Retina (tissue), 1 donor: ENCODE measurements at regions not wholly inside any gene's neighbourhood (a gene's known extent, or its start where the extent isn't known, plus 50 kb on each side); places are given as distances from the start of the nearest gene placed in this dataset.
"Not testable (repeated sequence)": the region's sequence is repeated elsewhere in the genome, so short reads cannot be mapped to it uniquely, and the experiment has no call there.

ENCODE experiments used
- DNase-seq: peaks from one replicate; pipeline ENCODE4 v3.0.0-alpha.2; 2016

- DNase-seq, result no peak
These were observed 120.8 kb upstream of the CDYL start for GRCh38 chr6:4655196-4656025.

DNA sequence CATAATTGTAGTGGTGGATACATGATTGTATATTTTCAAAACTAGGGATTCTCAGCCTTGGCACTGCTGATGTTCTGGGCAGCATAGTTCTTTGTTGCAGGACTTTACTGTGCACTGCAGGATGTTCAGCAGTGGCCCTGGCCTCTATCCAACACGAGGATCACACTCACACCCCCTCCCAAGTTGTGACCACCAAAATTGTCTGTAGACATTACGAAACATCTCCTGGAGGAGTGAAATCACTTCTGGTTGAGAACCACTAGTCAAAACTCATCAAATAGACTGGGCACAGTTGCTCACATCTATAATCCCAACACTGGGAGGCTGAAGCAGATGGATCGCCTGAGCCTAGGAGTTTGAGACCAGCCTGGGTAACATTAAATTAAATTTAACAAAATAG, 123.1 kb upstream of the CDYL start:
- DNase-seq, result no peak

DNA sequence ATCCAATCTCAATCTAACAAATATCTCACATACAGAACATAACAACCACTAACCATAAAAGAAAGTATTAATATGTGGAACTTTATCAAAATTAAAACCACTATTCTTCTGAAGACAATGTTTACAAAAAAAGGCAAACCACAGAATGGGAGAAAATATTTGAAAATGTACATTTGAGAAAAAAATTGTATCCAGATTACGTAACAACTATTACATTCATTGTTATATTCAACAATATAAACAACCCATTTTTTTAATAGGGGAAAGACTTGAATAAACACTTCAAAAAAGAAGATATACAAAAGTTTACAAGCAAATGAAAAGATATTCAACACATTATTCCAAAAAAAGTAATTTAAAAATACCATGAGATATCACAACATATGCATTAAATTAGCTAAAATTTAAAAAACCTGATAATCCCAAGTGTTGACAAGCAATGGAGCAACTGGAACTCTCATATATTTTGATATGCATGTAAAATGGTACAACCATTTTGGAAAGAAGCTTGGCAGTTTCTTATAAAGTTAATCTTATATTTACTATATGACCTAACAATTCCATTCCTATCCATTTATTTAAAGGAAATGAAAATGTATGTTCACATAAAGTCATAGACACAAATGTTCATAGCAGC, 124.3 kb upstream of the CDYL start:
- no peak for DNase-seq

- DNase-seq, result no peak
These were observed 126.5 kb upstream of the CDYL start for GRCh38 chr6:4649728-4650127.

- DNase-seq, result peak; percentile 95
These were observed 128.5 kb upstream of the CDYL start for GRCh38 chr6:4647414-4648365.

DNA sequence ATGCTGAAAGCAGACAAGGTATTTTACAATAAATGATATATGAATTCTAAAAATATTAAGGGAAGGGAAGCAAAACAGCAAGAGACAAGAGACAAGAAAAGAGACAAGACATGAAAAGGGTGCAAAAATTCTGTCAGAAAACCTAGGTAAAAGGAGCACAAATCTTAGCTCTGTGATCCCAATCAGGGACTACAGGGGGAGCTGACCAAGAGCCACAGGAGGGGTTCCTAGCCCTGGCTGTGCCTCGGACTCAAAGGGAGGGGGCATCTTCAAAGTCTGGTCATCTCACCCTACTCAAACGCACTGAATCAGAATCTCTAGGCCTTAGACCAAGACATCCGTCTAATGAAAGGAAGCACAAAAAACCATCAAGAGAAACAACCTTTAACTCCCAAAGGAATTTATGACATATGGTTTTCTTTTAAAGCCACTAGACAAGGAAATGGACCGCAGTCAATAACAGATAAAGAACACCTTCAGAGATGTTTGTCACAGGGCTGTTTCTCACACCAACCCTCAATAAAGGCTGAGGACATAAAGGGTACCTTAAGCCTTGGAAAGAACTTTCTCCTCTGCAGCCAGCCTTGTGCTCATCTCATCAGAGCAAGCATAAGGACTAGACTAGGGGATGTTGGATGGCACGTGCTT, 130.4 kb upstream of the CDYL start:
- no peak for DNase-seq

DNA sequence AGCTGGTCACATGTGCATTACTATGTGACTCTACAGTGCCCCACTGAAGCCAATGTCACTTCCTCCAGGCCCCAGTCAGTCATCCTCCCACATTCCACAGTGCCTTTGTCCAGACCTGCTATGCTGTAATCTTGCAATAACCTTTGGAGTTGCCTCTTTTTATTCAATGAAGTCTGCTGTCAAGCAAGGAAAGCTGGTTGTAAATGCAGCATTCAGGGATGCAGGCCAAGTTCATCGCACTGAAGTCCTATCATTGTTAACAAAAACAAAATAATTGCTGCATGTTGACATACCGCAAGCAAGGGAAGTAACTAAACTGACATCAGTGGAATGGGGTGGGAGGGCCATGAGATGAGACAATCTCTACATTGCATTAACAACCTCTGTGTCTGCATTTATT, 131.2 kb upstream of the CDYL start:
- DNase-seq, result no peak

- DNase-seq, result no peak
These were observed 134.7 kb upstream of the CDYL start for GRCh38 chr6:4641461-4641860.

DNA sequence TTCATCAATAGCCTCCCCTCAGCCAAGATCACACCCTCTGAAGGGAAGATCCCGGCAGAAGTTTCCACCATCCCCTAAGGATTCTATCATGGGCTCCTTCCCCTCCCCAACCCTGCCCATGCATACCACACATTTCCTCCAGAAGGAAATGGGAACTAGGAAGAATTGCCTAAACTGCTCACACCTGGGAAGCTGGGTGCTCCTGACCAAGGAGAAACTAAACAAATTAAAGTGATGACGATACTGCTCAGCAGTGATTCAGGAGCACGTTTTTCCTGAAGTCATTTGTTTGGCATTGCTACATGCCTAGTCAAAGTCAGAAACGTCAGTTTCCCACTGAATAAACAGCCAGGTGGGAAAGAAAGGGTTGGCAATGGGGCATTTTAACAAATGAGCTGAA, 136.1 kb upstream of the CDYL start:
- DNase-seq, result no peak

GRCh38 chr6:4638641-4639040, 137.6 kb upstream of the CDYL start:
- no peak for DNase-seq

- DNase-seq, result no peak
These were observed 138.3 kb upstream of the CDYL start for GRCh38 chr6:4637691-4638433.

DNA sequence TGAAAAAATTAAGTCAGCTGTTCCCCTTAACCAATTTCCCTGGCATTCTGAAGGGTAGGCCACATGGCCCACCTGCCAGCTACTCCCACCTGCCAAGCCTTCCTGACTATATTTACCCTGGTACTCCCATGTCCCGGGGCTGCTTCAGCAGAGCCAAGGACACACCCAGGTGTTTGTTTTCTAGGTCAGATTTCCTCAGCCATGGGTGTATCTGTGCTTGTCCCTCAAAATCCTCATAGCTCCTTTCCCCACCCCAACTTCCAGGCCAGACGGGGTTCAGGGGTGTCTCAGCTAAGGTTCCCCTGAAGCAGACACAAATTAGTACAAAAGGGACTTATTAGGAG, 139.4 kb upstream of the CDYL start:
- DNase-seq, result no peak

DNA sequence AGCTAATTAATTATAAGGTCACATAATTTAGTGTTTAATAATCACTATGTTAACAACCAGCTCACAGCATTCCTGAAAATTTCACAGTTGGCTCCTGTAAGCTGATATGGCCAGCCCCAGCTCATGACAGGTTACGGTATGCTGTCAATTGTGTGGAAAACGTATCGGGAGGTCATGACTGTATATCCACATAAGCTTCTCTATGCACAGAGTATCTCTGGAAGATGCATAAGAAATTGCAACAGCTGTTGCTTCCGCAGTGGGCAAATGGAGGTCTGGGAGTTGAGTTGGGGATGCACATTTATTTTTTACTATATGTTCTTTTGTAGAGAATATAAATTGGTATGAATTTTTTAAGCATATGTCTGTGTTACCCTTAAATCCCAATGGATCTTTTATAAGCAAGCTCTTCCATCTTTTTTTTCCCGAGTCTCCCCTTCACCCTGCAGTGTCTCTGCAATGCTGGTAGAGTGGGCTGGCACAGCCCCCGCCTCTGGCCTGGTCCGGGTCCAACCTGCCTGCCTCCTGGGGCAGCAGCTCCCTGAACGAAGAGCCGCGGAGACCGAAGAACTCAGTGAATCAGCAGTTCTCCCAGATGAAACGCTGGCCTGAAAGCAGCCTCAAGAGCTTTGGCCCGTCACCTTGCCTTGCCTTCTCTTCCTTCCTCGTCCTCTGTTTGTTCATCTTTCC, 139.9 kb upstream of the CDYL start:
- DNase-seq, result no peak

GRCh38 chr6:4635666-4636065, 140.5 kb upstream of the CDYL start:
- no peak for DNase-seq

- no peak for DNase-seq
These were observed 143.8 kb upstream of the CDYL start for GRCh38 chr6:4632421-4632820.

GRCh38 chr6:4629789-4630188, 146.4 kb upstream of the CDYL start:
- not testable (repeated sequence) for DNase-seq

GRCh38 chr6:4625557-4625956, 150.6 kb upstream of the CDYL start:
- DNase-seq, result no peak

DNA sequence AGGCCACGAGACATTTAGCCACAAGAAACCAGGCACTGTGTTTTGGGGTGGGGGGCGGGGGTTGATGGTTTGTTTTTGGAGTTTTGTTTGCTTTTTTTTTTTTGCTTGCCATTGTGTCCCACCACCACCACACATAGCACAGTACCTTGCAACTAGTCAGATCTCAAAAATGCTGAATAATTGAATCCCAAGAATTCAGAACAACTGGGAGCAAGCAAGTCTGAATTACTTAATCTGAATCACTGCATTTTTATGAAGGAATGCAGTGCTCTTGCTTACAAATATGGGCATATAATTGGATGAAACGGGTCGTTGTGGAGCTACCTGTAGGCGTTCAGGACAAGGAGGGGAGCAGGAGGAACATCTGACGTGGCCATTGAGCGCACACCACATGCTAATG, 151.5 kb upstream of the CDYL start:
- DNase-seq, result no peak

- DNase-seq, result no peak
These were observed 155.7 kb upstream of the CDYL start for GRCh38 chr6:4620284-4621151.

DNA sequence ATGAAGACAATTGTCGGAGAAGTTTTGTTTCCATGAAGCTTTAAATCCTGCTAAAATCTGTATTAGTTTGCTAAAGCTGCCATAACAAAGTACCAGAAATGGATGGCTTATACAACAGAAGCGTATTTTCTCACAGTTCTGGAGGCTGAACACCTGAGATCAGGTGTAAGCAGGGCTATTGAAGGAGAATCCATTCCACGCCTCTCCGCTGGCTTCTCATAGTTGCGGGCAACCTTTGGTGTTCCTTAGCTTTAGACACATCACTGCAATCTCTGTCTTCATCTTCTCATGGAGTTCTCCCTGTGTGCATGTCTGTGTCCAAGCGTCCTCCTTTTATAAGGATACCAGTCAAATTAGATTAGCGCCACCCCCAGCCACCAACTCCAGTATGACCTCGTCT, 159.9 kb upstream of the CDYL start:
- no peak for DNase-seq

DNA sequence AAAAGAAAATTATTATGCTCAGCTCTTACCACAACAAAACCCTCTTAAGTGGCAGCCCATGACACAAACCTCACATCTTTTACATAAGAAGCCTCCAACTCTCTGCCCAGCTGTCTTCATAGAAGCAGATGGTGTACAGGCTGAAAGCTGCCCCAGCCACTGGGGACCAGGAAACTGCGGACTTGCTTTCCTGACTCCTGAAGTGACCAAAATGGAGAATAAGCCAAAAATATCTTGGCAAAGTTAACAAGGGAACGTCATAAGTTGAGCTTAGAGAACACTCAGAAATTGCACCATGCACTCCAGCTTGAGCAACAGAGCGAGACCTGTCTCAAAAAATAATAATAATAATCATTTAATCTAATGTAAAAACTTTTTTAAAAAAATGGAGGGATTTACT, 160.3 kb upstream of the CDYL start:
- no peak for DNase-seq
